ENCODE measurements at regions not wholly inside any gene's neighbourhood (a gene's known extent, or its start where the extent isn't known, plus 50 kb on each side); places are given as distances from the start of the nearest gene placed in this dataset.

DNA sequence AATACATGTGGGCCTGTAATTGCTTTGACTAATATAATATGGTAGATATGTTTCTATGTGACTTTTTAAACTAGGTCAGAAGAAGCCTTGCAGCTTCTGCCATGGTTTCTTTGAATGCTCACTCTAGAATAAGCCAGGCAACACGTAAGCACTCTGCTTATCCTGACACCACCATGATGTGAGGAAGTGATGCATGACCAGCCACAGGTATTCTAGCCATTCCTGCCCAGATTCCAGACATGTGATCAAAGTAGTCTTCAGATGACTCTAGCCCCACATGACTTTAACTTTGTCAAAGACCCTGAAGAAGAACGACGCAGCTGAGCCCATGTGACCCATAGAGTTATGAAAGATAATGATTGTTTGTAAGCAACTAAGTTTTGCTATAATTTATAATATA lies 276.1 kb upstream of the NCAM1 start:
- H3K27ac ChIP-seq (ENCODE audit: low read depth, low read length) = no peak overlapping the region
- CTCF ChIA-PET = no interaction called here
- POLR2A ChIA-PET = no interaction called here
- no peak overlapping the region for H3K4me3 ChIP-seq (ENCODE audit: low read depth, low read length)
- H3K27me3 ChIP-seq (ENCODE audit: control insufficient read depth, insufficient read depth, low read length) = no peaks in the 10 kb centered on the region
- H3K9me3 ChIP-seq (ENCODE audit: control insufficient read depth, insufficient read depth, low read length) = no peaks in the 10 kb centered on the region
- TF ChIP-seq, protein P1, sequence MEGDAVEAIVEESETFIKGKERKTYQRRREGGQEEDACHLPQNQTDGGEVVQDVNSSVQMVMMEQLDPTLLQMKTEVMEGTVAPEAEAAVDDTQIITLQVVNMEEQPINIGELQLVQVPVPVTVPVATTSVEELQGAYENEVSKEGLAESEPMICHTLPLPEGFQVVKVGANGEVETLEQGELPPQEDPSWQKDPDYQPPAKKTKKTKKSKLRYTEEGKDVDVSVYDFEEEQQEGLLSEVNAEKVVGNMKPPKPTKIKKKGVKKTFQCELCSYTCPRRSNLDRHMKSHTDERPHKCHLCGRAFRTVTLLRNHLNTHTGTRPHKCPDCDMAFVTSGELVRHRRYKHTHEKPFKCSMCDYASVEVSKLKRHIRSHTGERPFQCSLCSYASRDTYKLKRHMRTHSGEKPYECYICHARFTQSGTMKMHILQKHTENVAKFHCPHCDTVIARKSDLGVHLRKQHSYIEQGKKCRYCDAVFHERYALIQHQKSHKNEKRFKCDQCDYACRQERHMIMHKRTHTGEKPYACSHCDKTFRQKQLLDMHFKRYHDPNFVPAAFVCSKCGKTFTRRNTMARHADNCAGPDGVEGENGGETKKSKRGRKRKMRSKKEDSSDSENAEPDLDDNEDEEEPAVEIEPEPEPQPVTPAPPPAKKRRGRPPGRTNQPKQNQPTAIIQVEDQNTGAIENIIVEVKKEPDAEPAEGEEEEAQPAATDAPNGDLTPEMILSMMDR (IDR thresholded peaks at IDR 0.05; ENCODE audit: low read depth, low read length) = no peak
- no peak for DNase-seq (ENCODE audit: low read depth, low spot score)

DNA sequence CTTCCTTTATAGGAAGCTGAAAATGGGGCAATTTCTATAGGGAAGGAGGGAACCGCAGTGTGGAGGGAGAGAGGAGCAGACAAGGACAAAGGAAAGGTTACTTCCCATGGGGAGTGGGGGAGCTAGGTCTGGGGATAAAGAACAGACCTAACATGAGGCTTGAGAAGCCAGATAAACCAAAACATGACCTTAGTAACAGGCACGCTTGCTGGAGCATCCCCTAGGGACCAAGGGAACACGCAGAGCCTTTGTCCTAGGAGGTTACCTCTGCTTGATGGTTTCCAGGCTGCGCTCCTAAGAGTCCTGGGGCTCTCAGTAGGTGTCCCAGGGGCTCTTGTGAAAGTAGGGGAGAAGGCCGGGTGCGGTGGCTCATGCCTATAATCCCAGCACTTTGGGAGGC lies 271.4 kb upstream of the NCAM1 start:
- Histone ChIP-seq H3K27me3 (ENCODE audit: control insufficient read depth, insufficient read depth, low read length) (no peaks in the 10 kb centered on the region), H3K9me3 (ENCODE audit: control insufficient read depth, insufficient read depth, low read length) (no peaks in the 10 kb centered on the region), H3K27ac (ENCODE audit: low read depth, low read length) (no peak overlapping the region), H3K4me3 (ENCODE audit: low read depth, low read length) (no peak overlapping the region)
- TF ChIP-seq, protein P1 (IDR thresholded peaks at IDR 0.05; ENCODE audit: low read depth, low read length) = no peak
- no peak for DNase-seq (ENCODE audit: low read depth, low spot score)
- POLR2A ChIA-PET = interaction anchor here (0.6 kb wide), 1 partner anchor 13 kb away, joined by 4 read pairs; no protein-coding TSS in a partner anchor
- CTCF ChIA-PET = no interaction called here

DNA sequence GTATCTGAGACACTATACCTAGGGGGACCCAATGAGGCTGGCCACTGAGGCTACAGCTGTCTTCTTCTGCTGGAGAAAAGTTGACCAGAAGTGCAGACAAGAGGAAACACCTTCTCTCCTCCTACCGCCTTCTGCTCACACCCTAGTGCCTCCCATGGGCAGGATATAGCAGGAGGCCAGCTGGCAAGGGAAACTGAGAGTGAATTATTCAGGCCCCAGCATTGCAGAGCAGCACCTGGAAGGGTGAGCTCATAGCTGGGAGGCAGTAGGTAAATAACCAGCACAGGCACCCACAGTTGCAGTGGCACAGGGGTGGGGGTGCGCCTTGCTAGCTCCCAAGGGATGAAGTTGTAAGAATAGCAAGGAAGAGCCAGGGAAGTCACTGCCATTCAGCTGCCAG lies 267.4 kb upstream of the NCAM1 start:
- TF ChIP-seq, protein P1 (IDR thresholded peaks at IDR 0.05; ENCODE audit: low read depth, low read length) = no peak
- H3K4me3 ChIP-seq (ENCODE audit: low read depth, low read length) = no peak overlapping the region
- POLR2A ChIA-PET = no interaction called here
- H3K27ac ChIP-seq (ENCODE audit: low read depth, low read length) = no peak overlapping the region
- CTCF ChIA-PET = no interaction called here
- no peaks in the 10 kb centered on the region for H3K9me3 ChIP-seq (ENCODE audit: control insufficient read depth, insufficient read depth, low read length)
- no peak for DNase-seq (ENCODE audit: low read depth, low spot score)
- no peaks in the 10 kb centered on the region for H3K27me3 ChIP-seq (ENCODE audit: control insufficient read depth, insufficient read depth, low read length)

DNA sequence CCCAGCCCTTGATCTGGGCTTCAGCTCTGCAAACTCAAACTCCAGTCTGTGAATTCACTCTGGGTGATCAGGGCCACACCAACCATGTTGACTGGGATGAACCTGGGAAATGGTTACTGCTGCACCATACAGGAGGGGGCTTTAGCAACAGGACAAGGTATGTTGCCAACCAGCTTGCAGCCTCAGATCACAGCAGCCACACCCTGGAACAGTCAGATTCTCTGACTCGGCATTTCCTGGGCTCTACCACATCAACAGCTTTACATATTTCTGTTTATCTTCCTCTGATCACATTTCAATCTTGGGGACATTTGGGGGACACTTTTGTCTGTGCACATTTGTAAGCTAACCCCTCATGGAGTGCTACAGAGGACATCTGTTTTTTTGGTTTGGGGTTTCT lies 267.0 kb upstream of the NCAM1 start:
- no peak overlapping the region for H3K27ac ChIP-seq (ENCODE audit: low read depth, low read length)
- POLR2A ChIA-PET = no interaction called here
- TF ChIP-seq, protein P1 (IDR thresholded peaks at IDR 0.05; ENCODE audit: low read depth, low read length) = no peak
- DNase-seq (ENCODE audit: low read depth, low spot score) = no peak
- no peaks in the 10 kb centered on the region for H3K27me3 ChIP-seq (ENCODE audit: control insufficient read depth, insufficient read depth, low read length)
- CTCF ChIA-PET = no interaction called here
- H3K4me3 ChIP-seq (ENCODE audit: low read depth, low read length) = no peak overlapping the region
- H3K9me3 ChIP-seq (ENCODE audit: control insufficient read depth, insufficient read depth, low read length) = no peaks in the 10 kb centered on the region

DNA sequence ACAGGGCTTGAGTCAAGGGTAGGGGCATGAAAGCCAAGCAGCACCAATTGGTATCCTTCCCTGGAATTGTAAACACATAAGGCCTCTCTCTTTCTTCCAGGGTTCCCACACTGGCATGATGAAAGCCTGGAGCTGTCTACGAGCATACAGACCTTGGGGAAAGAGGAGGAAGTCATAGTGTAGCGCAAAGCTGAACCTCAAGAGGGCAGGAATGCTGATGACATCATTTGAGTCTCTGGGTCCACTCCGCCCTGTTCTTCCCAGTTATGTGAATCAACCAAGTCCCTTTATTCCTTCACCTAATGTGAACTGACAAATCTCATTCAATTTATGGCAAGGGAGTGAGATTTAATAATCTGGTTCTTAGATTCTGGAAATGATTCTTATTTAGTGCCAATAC lies 266.4 kb upstream of the NCAM1 start:
- TF ChIP-seq, protein P1 (IDR thresholded peaks at IDR 0.05; ENCODE audit: low read depth, low read length) = no peak
- H3K27ac ChIP-seq (ENCODE audit: low read depth, low read length) = no peak overlapping the region

More for the DNA sequence above, 266.4 kb upstream of the NCAM1 start:
- CTCF ChIA-PET = no interaction called here
- DNase-seq (ENCODE audit: low read depth, low spot score) = no peak
- Histone ChIP-seq H3K27me3 (ENCODE audit: control insufficient read depth, insufficient read depth, low read length) (no peaks in the 10 kb centered on the region), H3K4me3 (ENCODE audit: low read depth, low read length) (no peak overlapping the region), H3K9me3 (ENCODE audit: control insufficient read depth, insufficient read depth, low read length) (no peaks in the 10 kb centered on the region)
- POLR2A ChIA-PET = no interaction called here

Measured in AG04450 (cell line).